HCT116 (cell line): ENCODE measurements at regions not wholly inside any gene's neighbourhood (a gene's known extent, or its start where the extent isn't known, plus 50 kb on each side); places are given as distances from the start of the nearest gene placed in this dataset.

Experiments
- ATAC-seq: fragments of 200-7000 bp; cut with Tn5 transposase; 2 replicates; pipeline ENCODE4 v1.9.1; 2020; ENCODE audit warnings: mild to moderate bottlenecking, moderate library complexity
- BruUV-seq: library from RNA; stranded (reverse); fragments of 400-500 nt; replicated peaks from 2 replicates; lab custom pipeline; 2021; lab: Mats Ljungman, UMichigan
- CTCF ChIA-PET: fragments of 300-600 bp; sonication (Branson Sonifier 250); formaldehyde crosslinking; loops from one replicate; lab custom pipeline; 2021; ENCODE audit warnings: antibody characterized with exemption; lab: Charles Lee
- POLR2A ChIA-PET: fragments of 300-600, 350-600 bp; sonication (Branson Sonifier 250); formaldehyde crosslinking; loops from one replicate; lab custom pipeline; 2021; ENCODE audit warnings: antibody characterized with exemption; lab: Charles Lee
- RAD21 ChIA-PET, 2 experiments: fragments of 300-600 bp; sonication (Branson Sonifier 250); formaldehyde crosslinking; loops; one replicate each; lab custom pipeline; 2023; ENCODE audit warnings: low total read pairs in 2 of 2; ENCODE audit not compliant: uncharacterized antibody in 2 of 2, unreplicated experiment in 2 of 2, low non-redundant PET in 1 of 2; lab: Charles Lee
- DNase-seq: peaks from one replicate; pipeline ENCODE4 v3.0.0-alpha.2; 2010; ENCODE audit warnings: low read depth, low spot score
- H2AFZ ChIP-seq: fragments of 200-600 bp; shearing (Covaris generic), sonication (generic); 2 replicates; pipeline ENCODE4 v1.6.1; 2017; ENCODE audit warnings: low read depth, mixed run types, mixed read lengths, antibody characterized with exemption, low read length; ENCODE audit not compliant: poor library complexity, severe bottlenecking
- H3K27ac ChIP-seq: 2 replicates; pipeline ENCODE4 v1.5.1; 2012; ENCODE audit warnings: low read depth, low read length
- H3K27me3 ChIP-seq: fragments of 200-600 bp; sonication (generic); 2 replicates; pipeline ENCODE4 v1.6.1; 2016; ENCODE audit warnings: mixed run types, low read length, mixed read lengths; ENCODE audit not compliant: insufficient read depth
- H3K36me3 ChIP-seq, 2 experiments: fragments of 200-500 bp in 1 of 2; fragments of 200-600 bp in 1 of 2; sonication (Bioruptor generic) in 1 of 2; sonication (generic) in 1 of 2; 2 replicates each; pipeline versions ENCODE4 v1.5.1 to v1.6.1; 2014 to 2016; ENCODE audit warnings: low read length in 2 of 2, inconsistent platforms in 1 of 2, mixed read lengths in 1 of 2, mixed run types in 1 of 2; ENCODE audit not compliant: insufficient read depth in 2 of 2, control insufficient read depth in 1 of 2
- H3K4me1 ChIP-seq, 2 experiments: fragments of 200-600 bp in 1 of 2; sonication (generic) in 1 of 2; 2 replicates each; pipeline versions ENCODE4 v1.5.1 to v1.6.1; 2012 to 2017; ENCODE audit warnings: low read length in 2 of 2, inconsistent platforms in 1 of 2, mild to moderate bottlenecking in 1 of 2, mixed read lengths in 1 of 2, mixed run types in 1 of 2, moderate library complexity in 1 of 2; ENCODE audit not compliant: insufficient read depth in 2 of 2, control insufficient read depth in 1 of 2
- H3K4me2 ChIP-seq: fragments of 200-600 bp; sonication (generic); 2 replicates; pipeline ENCODE4 v1.6.1; 2017; ENCODE audit warnings: mixed run types, low read length, mixed read lengths
- H3K4me3 ChIP-seq, 2 experiments: fragments of 200-600 bp in 1 of 2; sonication (generic) in 1 of 2; replicated peaks in 1 of 2; 2 replicates each; pipeline ENCODE4 v1.5.1; 2011 to 2016; ENCODE audit warnings: low read length in 2 of 2, control low read depth in 1 of 2, low read depth in 1 of 2, mild to moderate bottlenecking in 1 of 2, mixed read lengths in 1 of 2, mixed run types in 1 of 2
- H3K79me2 ChIP-seq: fragments of 200-600 bp; sonication (generic); 2 replicates; pipeline ENCODE4 v1.6.1; 2017; ENCODE audit warnings: mild to moderate bottlenecking, mixed run types, low read length, moderate library complexity, mixed read lengths; ENCODE audit not compliant: insufficient read depth
- H3K9ac ChIP-seq: fragments of 200-600 bp; sonication (generic); 2 replicates; pipeline ENCODE4 v1.6.1; 2016; ENCODE audit warnings: low read length, mixed read lengths
- H3K9me2 ChIP-seq: fragments of 200-600 bp; sonication (generic), shearing (Covaris generic); 2 replicates; pipeline ENCODE4 v1.6.1; 2017; ENCODE audit warnings: mixed run types, mild to moderate bottlenecking, moderate library complexity; ENCODE audit not compliant: insufficient read depth
- H3K9me3 ChIP-seq, 2 experiments: fragments of 200-500 bp in 1 of 2; fragments of 200-600 bp in 1 of 2; sonication (Bioruptor generic) in 1 of 2; sonication (generic) in 1 of 2; 2 replicates each; pipeline ENCODE4 v1.6.1; 2014 to 2017; ENCODE audit warnings: low read length in 2 of 2, mixed read lengths in 2 of 2, inconsistent platforms in 1 of 2, low read depth in 1 of 2, mild to moderate bottlenecking in 1 of 2, mixed run types in 1 of 2, moderate library complexity in 1 of 2; ENCODE audit not compliant: control insufficient read depth in 1 of 2, insufficient read depth in 1 of 2
- H4K20me1 ChIP-seq: fragments of 200-600 bp; sonication (generic), shearing (Covaris generic); 2 replicates; pipeline ENCODE4 v1.6.1; 2017; ENCODE audit warnings: mixed run types, mild to moderate bottlenecking, moderate library complexity; ENCODE audit not compliant: insufficient read depth
- CEBPB ChIP-seq: IDR thresholded peaks from 2 replicates; pipeline ENCODE4 v1.6.1; 2012; ENCODE audit warnings: low read depth
- EGR1 ChIP-seq: IDR thresholded peaks from 2 replicates; pipeline ENCODE4 v1.6.1; 2012; ENCODE audit warnings: low read depth
- EZH2 ChIP-seq: fragments of 200-600 bp; sonication (generic); IDR thresholded peaks from 2 replicates; pipeline ENCODE4 v1.6.1; 2017; ENCODE audit warnings: antibody characterized with exemption, mixed run types
- EZH2phosphoT487 ChIP-seq: fragments of 200-600 bp; IDR thresholded peaks from 2 replicates; pipeline ENCODE4 v1.6.1; 2018; ENCODE audit warnings: antibody characterized with exemption, borderline replicate concordance
- MAX ChIP-seq: IDR thresholded peaks from 2 replicates; pipeline ENCODE4 v1.6.1; 2012
- POLR2A ChIP-seq: IDR thresholded peaks from 2 replicates; pipeline ENCODE4 v1.7.0; 2011; ENCODE audit warnings: borderline replicate concordance; ENCODE audit not compliant: insufficient read depth, insufficient read length; ENCODE audit errors: extremely low read depth
- RAD21 ChIP-seq: IDR thresholded peaks from 2 replicates; pipeline ENCODE4 v1.6.1; 2012; ENCODE audit warnings: low read depth, mild to moderate bottlenecking
- REST ChIP-seq: IDR thresholded peaks from 2 replicates; pipeline ENCODE4 v1.6.1; 2012; ENCODE audit warnings: low read depth
- SIN3A ChIP-seq: IDR thresholded peaks from 2 replicates; pipeline ENCODE4 v1.6.1; 2012; ENCODE audit warnings: low read depth
- YY1 ChIP-seq: IDR thresholded peaks from 2 replicates; pipeline ENCODE4 v1.6.1; 2011; ENCODE audit warnings: low read length, low read depth, moderate library complexity, mild to moderate bottlenecking; ENCODE audit not compliant: insufficient replicate concordance; ENCODE audit errors: extremely low read depth
- intact Hi-C: fragments of 100-400 bp; cut with micrococcal nuclease; formaldehyde crosslinking; loops from 2 replicates; pipeline ENCODE4 v1.10.0; 2022
- TF ChIP-seq, protein P1 (sequence below): IDR thresholded peaks from 2 replicates; pipeline ENCODE4 v1.6.1; 2012
- TF ChIP-seq, protein P2 (sequence below): IDR thresholded peaks from 2 replicates; pipeline ENCODE4 v1.6.1; 2011; ENCODE audit warnings: mild to moderate bottlenecking, low read length, moderate library complexity; ENCODE audit not compliant: insufficient replicate concordance; ENCODE audit errors: extremely low read depth
- TF ChIP-seq, protein P3 (sequence below), 3 experiments: fragments of 200-600 bp in 1 of 3; sonication (generic) in 1 of 3; IDR thresholded peaks in 2 of 3; conservative IDR thresholded peaks in 1 of 3; 2 replicates each; pipeline ENCODE4 v1.5.1; 2012 to 2017; ENCODE audit warnings: low read depth in 2 of 3, low read length in 2 of 3, antibody characterized with exemption in 1 of 3, borderline replicate concordance in 1 of 3, control low read depth in 1 of 3, mild to moderate bottlenecking in 1 of 3, mixed read lengths in 1 of 3, mixed run types in 1 of 3, moderate library complexity in 1 of 3; ENCODE audit not compliant: insufficient read depth in 1 of 3

- no peak overlapping the region for H2AFZ ChIP-seq
- ChIA-PET RAD21 (no interaction called here), CTCF (no interaction called here), POLR2A (no interaction called here)
- H4K20me1 ChIP-seq: no peaks in the 10 kb centered on the region
- H3K4me1 ChIP-seq: no peaks in the 10 kb centered on the region; a peak in 1 of 4 replicates
- no peak overlapping the region for H3K27ac ChIP-seq
- no peaks in the 10 kb centered on the region for H3K79me2 ChIP-seq
- intact Hi-C loops: no loop called here
- no peak overlapping the region for H3K4me2 ChIP-seq
- H3K9me2 ChIP-seq: no peaks in the 10 kb centered on the region
- no peak overlapping the region for H3K9ac ChIP-seq
- no peak for TF ChIP-seq EZH2
- no peak for TF ChIP-seq RAD21
- no peak for TF ChIP-seq POLR2A
- TF ChIP-seq YY1: no peak
- no peak for TF ChIP-seq REST
- TF ChIP-seq MAX: no peak
- TF ChIP-seq EGR1: no peak
- TF ChIP-seq, protein P1, sequence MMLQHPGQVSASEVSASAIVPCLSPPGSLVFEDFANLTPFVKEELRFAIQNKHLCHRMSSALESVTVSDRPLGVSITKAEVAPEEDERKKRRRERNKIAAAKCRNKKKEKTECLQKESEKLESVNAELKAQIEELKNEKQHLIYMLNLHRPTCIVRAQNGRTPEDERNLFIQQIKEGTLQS: no peak
- no peak for TF ChIP-seq SIN3A
- TF ChIP-seq EZH2phosphoT487: no peak
- TF ChIP-seq, protein P2, sequence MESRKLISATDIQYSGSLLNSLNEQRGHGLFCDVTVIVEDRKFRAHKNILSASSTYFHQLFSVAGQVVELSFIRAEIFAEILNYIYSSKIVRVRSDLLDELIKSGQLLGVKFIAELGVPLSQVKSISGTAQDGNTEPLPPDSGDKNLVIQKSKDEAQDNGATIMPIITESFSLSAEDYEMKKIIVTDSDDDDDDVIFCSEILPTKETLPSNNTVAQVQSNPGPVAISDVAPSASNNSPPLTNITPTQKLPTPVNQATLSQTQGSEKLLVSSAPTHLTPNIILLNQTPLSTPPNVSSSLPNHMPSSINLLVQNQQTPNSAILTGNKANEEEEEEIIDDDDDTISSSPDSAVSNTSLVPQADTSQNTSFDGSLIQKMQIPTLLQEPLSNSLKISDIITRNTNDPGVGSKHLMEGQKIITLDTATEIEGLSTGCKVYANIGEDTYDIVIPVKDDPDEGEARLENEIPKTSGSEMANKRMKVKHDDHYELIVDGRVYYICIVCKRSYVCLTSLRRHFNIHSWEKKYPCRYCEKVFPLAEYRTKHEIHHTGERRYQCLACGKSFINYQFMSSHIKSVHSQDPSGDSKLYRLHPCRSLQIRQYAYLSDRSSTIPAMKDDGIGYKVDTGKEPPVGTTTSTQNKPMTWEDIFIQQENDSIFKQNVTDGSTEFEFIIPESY: no peak
- TF ChIP-seq, protein P3, sequence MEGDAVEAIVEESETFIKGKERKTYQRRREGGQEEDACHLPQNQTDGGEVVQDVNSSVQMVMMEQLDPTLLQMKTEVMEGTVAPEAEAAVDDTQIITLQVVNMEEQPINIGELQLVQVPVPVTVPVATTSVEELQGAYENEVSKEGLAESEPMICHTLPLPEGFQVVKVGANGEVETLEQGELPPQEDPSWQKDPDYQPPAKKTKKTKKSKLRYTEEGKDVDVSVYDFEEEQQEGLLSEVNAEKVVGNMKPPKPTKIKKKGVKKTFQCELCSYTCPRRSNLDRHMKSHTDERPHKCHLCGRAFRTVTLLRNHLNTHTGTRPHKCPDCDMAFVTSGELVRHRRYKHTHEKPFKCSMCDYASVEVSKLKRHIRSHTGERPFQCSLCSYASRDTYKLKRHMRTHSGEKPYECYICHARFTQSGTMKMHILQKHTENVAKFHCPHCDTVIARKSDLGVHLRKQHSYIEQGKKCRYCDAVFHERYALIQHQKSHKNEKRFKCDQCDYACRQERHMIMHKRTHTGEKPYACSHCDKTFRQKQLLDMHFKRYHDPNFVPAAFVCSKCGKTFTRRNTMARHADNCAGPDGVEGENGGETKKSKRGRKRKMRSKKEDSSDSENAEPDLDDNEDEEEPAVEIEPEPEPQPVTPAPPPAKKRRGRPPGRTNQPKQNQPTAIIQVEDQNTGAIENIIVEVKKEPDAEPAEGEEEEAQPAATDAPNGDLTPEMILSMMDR (IDR thresholded peaks at IDR 0.05 in 2 of 3, conservative IDR thresholded peaks at IDR 0.05 in 1 of 3; ENCODE audit: borderline replicate concordance in 1 of 3, insufficient read depth in 1 of 3, low read depth in 2 of 3, low read length in 2 of 3): no peak
- TF ChIP-seq CEBPB: no peak
- no peaks in the 10 kb centered on the region for H3K36me3 ChIP-seq
- no peaks in the 10 kb centered on the region for H3K9me3 ChIP-seq
- no TSS peak for BruUV-seq
- DNase-seq: no peak
- no peak overlapping the region for H3K4me3 ChIP-seq
- ATAC-seq: no peak
- H3K27me3 ChIP-seq: no peaks in the 10 kb centered on the region
These were observed 678.0 kb downstream of the EPHA4 start for GRCh38 chr2:220894069-220894468.
